Right ventricle myocardium inferior (tissue), 1 donor: ENCODE measurements at regions not wholly inside any gene's neighbourhood (a gene's known extent, or its start where the extent isn't known, plus 50 kb on each side); places are given as distances from the start of the nearest gene placed in this dataset.
"Not testable (repeated sequence)": the region's sequence is repeated elsewhere in the genome, so short reads cannot be mapped to it uniquely, and the experiment has no call there.

Experiments used
- ATAC-seq: fragments of 200-7000 bp; cut with Tn5 transposase; one replicate; pipeline ENCODE4 v1.9.1; 2020; ENCODE audit warnings: mild to moderate bottlenecking, moderate library complexity
- DNase-seq: peaks from one replicate; pipeline ENCODE4 v3.0.0; 2021; ENCODE audit errors: missing footprints
- intact Hi-C: fragments of 100-400 bp; cut with DNase I; formaldehyde crosslinking; loops from one replicate; pipeline ENCODE4 v1.11.0; 2022
- donor health status: DM: no; HTN: yes; CAD: no; lungs with severe emphysema.

- ATAC-seq (no peak), DNase-seq (no peak)
- intact Hi-C loops = no loop called here
Measured at GRCh38 chr17:31653691-31654090, 205.4 kb downstream of the COPRS start.

GRCh38 chr17:31650756-31651520, 208.1 kb downstream of the COPRS start:
- no peak for ATAC-seq
- intact Hi-C loops = no loop called here
- DNase-seq = no peak

GRCh38 chr17:31649302-31649701, 209.7 kb downstream of the COPRS start:
- ATAC-seq (no peak), DNase-seq (no peak)
- intact Hi-C loops = no loop called here

GRCh38 chr17:31647661-31648060, 211.4 kb downstream of the COPRS start:
- DNase-seq (no peak), ATAC-seq (no peak)
- intact Hi-C loops = no loop called here

GRCh38 chr17:31646642-31647041, 212.4 kb downstream of the COPRS start:
- ATAC-seq (no peak), DNase-seq (no peak)
- intact Hi-C loops = no loop called here

GRCh38 chr17:31645351-31645750, 213.7 kb downstream of the COPRS start:
- intact Hi-C loops = no loop called here
- DNase-seq = no peak
- ATAC-seq = no peak

GRCh38 chr17:31631766-31632165, 227.3 kb downstream of the COPRS start:
- intact Hi-C loops = no loop called here
- ATAC-seq (no peak), DNase-seq (no peak)

GRCh38 chr17:31630866-31631265, 228.2 kb downstream of the COPRS start:
- DNase-seq, ATAC-seq, intact Hi-C loops: not testable (repeated sequence)

- ATAC-seq (no peak), DNase-seq (no peak)
- intact Hi-C loops = no loop called here
Measured at GRCh38 chr17:31629696-31630470, 229.2 kb downstream of the COPRS start.

- DNase-seq = no peak
- intact Hi-C loops = no loop called here
- no peak for ATAC-seq
Measured at GRCh38 chr17:31627960-31628359, 231.1 kb downstream of the COPRS start.

GRCh38 chr17:31623990-31624389, 232.5 kb downstream of the RAB11FIP4 start:
- intact Hi-C loops = no loop called here
- DNase-seq (no peak), ATAC-seq (no peak)

- ATAC-seq = no peak
- intact Hi-C loops = no loop called here
- no peak for DNase-seq
Measured at GRCh38 chr17:31622500-31622899, 231.0 kb downstream of the RAB11FIP4 start.

- DNase-seq (no peak), ATAC-seq (no peak)
- intact Hi-C loops = no loop called here
Measured at GRCh38 chr17:31621566-31621965, 230.1 kb downstream of the RAB11FIP4 start.

GRCh38 chr17:31611053-31611452, 219.6 kb downstream of the RAB11FIP4 start:
- intact Hi-C loops, DNase-seq, ATAC-seq: not testable (repeated sequence)

- ATAC-seq (no peak), DNase-seq (no peak)
- intact Hi-C loops = no loop called here
Measured at GRCh38 chr17:31609996-31610910, 218.8 kb downstream of the RAB11FIP4 start.

- no peak for ATAC-seq
- intact Hi-C loops = no loop called here
- no peak for DNase-seq
Measured at GRCh38 chr17:31609331-31609730, 217.9 kb downstream of the RAB11FIP4 start.

GRCh38 chr17:31608659-31609254, 217.3 kb downstream of the RAB11FIP4 start:
- no peak for DNase-seq
- no peak for ATAC-seq
- intact Hi-C loops = no loop called here

GRCh38 chr17:31605761-31606160, 214.3 kb downstream of the RAB11FIP4 start:
- DNase-seq (no peak), ATAC-seq (no peak)
- intact Hi-C loops = no loop called here

GRCh38 chr17:31604936-31605335, 213.5 kb downstream of the RAB11FIP4 start:
- DNase-seq = no peak
- no peak for ATAC-seq
- intact Hi-C loops = no loop called here
